ENCODE measurements at regions not wholly inside any gene's neighbourhood (a gene's known extent, or its start where the extent isn't known, plus 50 kb on each side); places are given as distances from the start of the nearest gene placed in this dataset.

DNA sequence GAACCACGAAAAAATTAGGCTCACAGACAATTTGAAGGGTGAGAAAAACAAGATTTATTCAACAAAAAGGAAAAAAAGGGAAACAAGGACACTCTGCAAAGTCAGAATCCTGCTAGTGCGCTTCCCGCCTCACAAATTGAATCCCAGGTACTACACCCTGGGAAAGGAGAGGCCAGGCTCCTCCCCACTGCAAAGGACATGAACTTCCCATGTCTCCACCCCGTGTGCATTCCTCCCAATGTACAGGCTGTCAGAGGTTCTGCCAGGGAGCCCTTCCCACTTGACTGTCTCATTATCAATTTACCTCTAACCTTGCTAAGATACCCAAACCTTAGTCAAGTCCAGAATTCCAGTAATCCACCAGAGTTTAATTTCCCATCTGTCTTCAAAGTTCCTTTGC, 70.4 kb upstream of the CDK1 start:
- no peak for TF ChIP-seq ZBTB7A (IDR thresholded peaks at IDR 0.05; ENCODE audit: low read depth)
- no peak for TF ChIP-seq FOXM1 (IDR thresholded peaks at IDR 0.05; ENCODE audit: borderline replicate concordance, low read depth)
